Activated CD4-positive, alpha-beta T cell treated with anti-CD3 and anti-CD28 coated beads, Interleukin-2, amount 10 ng/mL, durations not matched to agents 7 days and 5 days (primary cell): ENCODE measurements at regions not wholly inside any gene's neighbourhood (a gene's known extent, or its start where the extent isn't known, plus 50 kb on each side); places are given as distances from the start of the nearest gene placed in this dataset.
"Not testable (repeated sequence)": the region's sequence is repeated elsewhere in the genome, so short reads cannot be mapped to it uniquely, and the experiment has no call there.

Source experiments
- CTCF ChIA-PET: fragments of 350-600 bp; sonication (Branson Sonifier 250); formaldehyde crosslinking; loops from one replicate; lab custom pipeline; 2021; ENCODE audit warnings: antibody characterized with exemption; lab: Charles Lee
- POLR2A ChIA-PET: fragments of 350-600 bp; sonication (Branson Sonifier 250); formaldehyde crosslinking; loops from one replicate; lab custom pipeline; 2021; ENCODE audit warnings: antibody characterized with exemption; lab: Charles Lee
- DNase-seq: peaks from one replicate; pipeline ENCODE4 v3.0.0-alpha.2; 2020
- H3K27ac Mint-ChIP-seq: one replicate; pipeline ENCODE4 v1.8.0; 2021; ENCODE audit warnings: mild to moderate bottlenecking, moderate library complexity, mixed read lengths
- H3K27me3 Mint-ChIP-seq: one replicate; pipeline ENCODE4 v1.8.0; 2021; ENCODE audit warnings: mixed read lengths
- H3K36me3 Mint-ChIP-seq: one replicate; pipeline ENCODE4 v1.8.0; 2021; ENCODE audit warnings: low read depth, mixed read lengths
- H3K4me1 Mint-ChIP-seq: one replicate; pipeline ENCODE4 v1.8.0; 2021; ENCODE audit warnings: mixed read lengths
- H3K4me3 Mint-ChIP-seq: one replicate; pipeline ENCODE4 v1.8.0; 2021; ENCODE audit warnings: mild to moderate bottlenecking, moderate library complexity, mixed read lengths
- H3K9me3 Mint-ChIP-seq: one replicate; pipeline ENCODE4 v1.8.0; 2021; ENCODE audit warnings: mixed read lengths

DNA sequence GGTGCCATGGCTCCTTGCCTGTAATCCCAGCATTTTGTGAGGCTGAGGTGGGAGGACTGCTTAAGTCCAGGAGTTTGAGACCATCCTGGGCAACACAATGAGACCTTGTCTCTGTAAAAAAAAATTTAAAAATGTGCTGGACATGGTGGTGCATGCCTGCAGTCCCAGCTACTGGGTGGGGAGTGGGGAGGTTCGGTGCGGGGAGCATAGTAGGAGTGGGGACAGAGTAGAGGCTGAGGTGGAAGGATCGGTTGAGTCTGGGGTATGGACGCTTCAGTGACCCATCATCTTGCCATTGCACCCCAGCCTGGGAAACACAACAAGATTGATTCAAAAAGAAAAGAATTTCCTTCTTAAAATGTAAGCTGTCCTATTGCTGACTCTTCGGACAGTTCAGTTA lies 1490.0 kb upstream of the GBE1 start:
- Mint-ChIP-seq H3K4me1 (no peaks in the 10 kb centered on the region), H3K9me3 (peaks cover 4% of the 10 kb centered on the region), H3K4me3 (no peak overlapping the region), H3K27me3 (no peaks in the 10 kb centered on the region), H3K27ac (no peak overlapping the region), H3K36me3 (no peaks in the 10 kb centered on the region)
- DNase-seq = no peak
- ChIA-PET POLR2A (no interaction called here), CTCF (no interaction called here)

- Mint-ChIP-seq H3K36me3 (no peaks in the 10 kb centered on the region), H3K9me3 (peaks cover 4% of the 10 kb centered on the region), H3K27ac (no peak overlapping the region), H3K4me3 (no peak overlapping the region), H3K4me1 (no peaks in the 10 kb centered on the region), H3K27me3 (no peaks in the 10 kb centered on the region)
- POLR2A ChIA-PET = no interaction called here
- no peak for DNase-seq
- CTCF ChIA-PET = no interaction called here
Observed at GRCh38 chr3:83250613-83251012, 1489.2 kb upstream of the GBE1 start.

DNA sequence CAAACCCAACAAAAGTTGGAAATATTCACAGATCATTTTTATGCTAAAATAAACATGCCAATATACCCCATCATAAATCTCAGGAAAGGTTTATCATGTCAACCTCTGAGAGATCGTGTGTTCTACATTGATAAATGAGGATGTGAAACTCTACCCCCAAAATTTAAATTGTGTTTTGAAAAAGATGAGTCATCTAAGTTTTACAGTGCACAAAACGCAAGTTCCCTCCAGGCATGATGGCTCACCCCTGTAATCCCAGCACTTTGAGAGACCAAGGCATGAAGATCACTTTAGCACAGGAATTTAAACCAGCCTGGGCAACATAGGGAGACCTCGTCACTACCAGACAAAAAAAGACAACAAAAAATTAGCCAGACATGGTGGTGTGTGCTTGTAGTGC lies 1487.0 kb upstream of the GBE1 start:
- Mint-ChIP-seq H3K4me3 (no peak overlapping the region), H3K36me3 (no peaks in the 10 kb centered on the region), H3K4me1 (no peaks in the 10 kb centered on the region), H3K9me3 (peaks cover 15% of the 10 kb centered on the region), H3K27me3 (no peaks in the 10 kb centered on the region), H3K27ac (no peak overlapping the region)
- CTCF ChIA-PET = no interaction called here
- no peak for DNase-seq
- POLR2A ChIA-PET = no interaction called here

DNA sequence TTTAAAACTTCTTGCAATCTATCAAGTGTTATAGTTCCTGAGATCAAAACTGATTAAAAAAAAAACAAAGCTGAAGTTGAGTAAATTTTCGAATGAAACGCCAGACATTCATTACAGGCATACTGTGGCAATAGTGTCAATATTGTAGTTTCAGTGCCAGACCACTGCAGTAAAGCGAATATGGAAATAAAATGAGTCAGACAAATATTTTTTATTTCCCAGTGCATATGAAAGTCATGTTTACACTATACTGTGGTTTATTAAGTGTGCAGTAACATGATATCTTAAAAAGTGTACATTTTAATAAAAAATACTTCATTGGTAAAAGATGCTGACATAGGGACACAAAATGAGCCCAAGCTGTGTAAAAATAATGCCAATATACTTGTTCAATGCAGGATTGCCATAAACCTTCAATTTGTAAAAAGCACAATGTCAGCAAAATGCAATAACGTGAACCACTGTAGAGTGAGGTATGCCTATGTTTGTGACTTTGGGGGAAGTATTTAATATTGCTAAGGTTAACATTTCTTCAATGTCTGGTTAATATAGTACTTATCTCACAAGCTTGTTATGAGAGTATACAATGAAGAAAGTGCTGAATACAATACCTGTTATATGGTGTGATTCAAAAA lies 1473.9 kb upstream of the GBE1 start:
- no peaks in the 10 kb centered on the region for H3K27me3 Mint-ChIP-seq
- no peaks in the 10 kb centered on the region for H3K36me3 Mint-ChIP-seq
- peaks cover 4% of the 10 kb centered on the region for H3K9me3 Mint-ChIP-seq
- H3K27ac Mint-ChIP-seq = no peak overlapping the region
- H3K4me1 Mint-ChIP-seq = no peaks in the 10 kb centered on the region
- ChIA-PET CTCF (no interaction called here), POLR2A (no interaction called here)
- no peak for DNase-seq
- H3K4me3 Mint-ChIP-seq = no peak overlapping the region

- no peaks in the 10 kb centered on the region for H3K36me3 Mint-ChIP-seq
- no peak for DNase-seq
- no peak overlapping the region for H3K4me3 Mint-ChIP-seq
- POLR2A ChIA-PET = no interaction called here
- H3K27ac Mint-ChIP-seq = no peak overlapping the region
- H3K9me3 Mint-ChIP-seq = peaks cover 4% of the 10 kb centered on the region
- no peaks in the 10 kb centered on the region for H3K4me1 Mint-ChIP-seq
- CTCF ChIA-PET = interaction anchor here (0.7 kb wide), 1 partner anchor 406 kb away, joined by 3 read pairs; no protein-coding TSS in a partner anchor
- no peaks in the 10 kb centered on the region for H3K27me3 Mint-ChIP-seq
Observed at GRCh38 chr3:83233715-83234114, 1472.3 kb upstream of the GBE1 start.

GRCh38 chr3:83230841-83231240 lies 1469.4 kb upstream of the GBE1 start:
- no peak for DNase-seq
- ChIA-PET POLR2A (no interaction called here), CTCF (no interaction called here)
- H3K36me3 Mint-ChIP-seq = no peaks in the 10 kb centered on the region
- H3K9me3 Mint-ChIP-seq = peaks cover 2% of the 10 kb centered on the region
- H3K27me3 Mint-ChIP-seq = no peaks in the 10 kb centered on the region
- H3K4me3 Mint-ChIP-seq = no peak overlapping the region
- H3K4me1 Mint-ChIP-seq = no peaks in the 10 kb centered on the region
- H3K27ac Mint-ChIP-seq = no peak overlapping the region

DNA sequence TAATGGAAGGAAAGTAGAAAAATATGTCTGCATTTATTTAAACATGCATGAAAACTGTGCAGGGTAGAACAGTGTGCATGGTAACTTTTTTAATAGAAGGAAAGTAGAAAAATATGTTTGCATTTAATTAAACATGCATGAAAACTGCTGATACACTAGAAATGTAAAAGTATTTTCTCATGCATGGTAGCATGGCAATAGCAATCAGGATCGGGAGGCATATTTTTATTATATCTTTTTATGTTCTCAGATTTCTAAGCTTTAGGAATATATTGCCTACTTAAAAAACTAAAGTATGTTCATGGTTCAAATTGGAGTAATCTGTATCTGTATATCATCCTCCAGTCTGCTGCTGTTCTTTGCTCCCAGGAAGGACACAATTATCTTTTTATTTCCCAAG lies 1468.9 kb upstream of the GBE1 start:
- H3K9me3 Mint-ChIP-seq = peaks cover 2% of the 10 kb centered on the region
- POLR2A ChIA-PET = no interaction called here
- no peaks in the 10 kb centered on the region for H3K36me3 Mint-ChIP-seq
- H3K4me1 Mint-ChIP-seq = no peaks in the 10 kb centered on the region
- H3K4me3 Mint-ChIP-seq = no peak overlapping the region
- no peak overlapping the region for H3K27ac Mint-ChIP-seq
- no peak for DNase-seq
- CTCF ChIA-PET = no interaction called here
- H3K27me3 Mint-ChIP-seq = no peaks in the 10 kb centered on the region

DNA sequence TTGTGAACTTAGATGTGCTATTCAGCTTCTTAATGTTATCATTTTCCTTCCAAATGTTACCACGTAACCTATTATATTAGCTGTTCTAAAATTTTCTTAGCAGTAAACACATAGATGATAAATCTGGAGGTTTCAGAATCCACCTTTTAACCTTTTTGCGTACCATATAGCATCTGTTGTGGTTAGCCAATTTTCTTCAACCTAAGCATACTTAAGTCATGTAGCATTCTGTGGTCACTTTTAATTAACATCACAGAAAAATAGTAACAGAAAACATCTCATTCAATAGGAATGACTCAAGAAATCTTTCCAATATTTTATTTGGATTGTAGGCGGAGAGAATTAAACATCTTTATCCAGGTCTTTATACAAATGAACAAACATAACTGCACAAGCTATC lies 1465.3 kb upstream of the GBE1 start:
- Mint-ChIP-seq H3K4me1 (no peaks in the 10 kb centered on the region), H3K4me3 (no peak overlapping the region), H3K36me3 (no peaks in the 10 kb centered on the region), H3K9me3 (no peaks in the 10 kb centered on the region), H3K27ac (no peak overlapping the region), H3K27me3 (no peaks in the 10 kb centered on the region)
- DNase-seq = no peak
- ChIA-PET POLR2A (no interaction called here), CTCF (interaction anchor here (0.8 kb wide), 1 partner anchor 11 kb away, joined by 3 read pairs; no protein-coding TSS in a partner anchor)

GRCh38 chr3:83224101-83224868 lies 1462.8 kb upstream of the GBE1 start:
- ChIA-PET POLR2A (no interaction called here), CTCF (no interaction called here)
- H3K9me3 Mint-ChIP-seq = no peaks in the 10 kb centered on the region
- no peaks in the 10 kb centered on the region for H3K4me1 Mint-ChIP-seq
- DNase-seq = no peak
- no peak overlapping the region for H3K4me3 Mint-ChIP-seq
- no peaks in the 10 kb centered on the region for H3K27me3 Mint-ChIP-seq
- H3K36me3 Mint-ChIP-seq = no peaks in the 10 kb centered on the region
- H3K27ac Mint-ChIP-seq = no peak overlapping the region

DNA sequence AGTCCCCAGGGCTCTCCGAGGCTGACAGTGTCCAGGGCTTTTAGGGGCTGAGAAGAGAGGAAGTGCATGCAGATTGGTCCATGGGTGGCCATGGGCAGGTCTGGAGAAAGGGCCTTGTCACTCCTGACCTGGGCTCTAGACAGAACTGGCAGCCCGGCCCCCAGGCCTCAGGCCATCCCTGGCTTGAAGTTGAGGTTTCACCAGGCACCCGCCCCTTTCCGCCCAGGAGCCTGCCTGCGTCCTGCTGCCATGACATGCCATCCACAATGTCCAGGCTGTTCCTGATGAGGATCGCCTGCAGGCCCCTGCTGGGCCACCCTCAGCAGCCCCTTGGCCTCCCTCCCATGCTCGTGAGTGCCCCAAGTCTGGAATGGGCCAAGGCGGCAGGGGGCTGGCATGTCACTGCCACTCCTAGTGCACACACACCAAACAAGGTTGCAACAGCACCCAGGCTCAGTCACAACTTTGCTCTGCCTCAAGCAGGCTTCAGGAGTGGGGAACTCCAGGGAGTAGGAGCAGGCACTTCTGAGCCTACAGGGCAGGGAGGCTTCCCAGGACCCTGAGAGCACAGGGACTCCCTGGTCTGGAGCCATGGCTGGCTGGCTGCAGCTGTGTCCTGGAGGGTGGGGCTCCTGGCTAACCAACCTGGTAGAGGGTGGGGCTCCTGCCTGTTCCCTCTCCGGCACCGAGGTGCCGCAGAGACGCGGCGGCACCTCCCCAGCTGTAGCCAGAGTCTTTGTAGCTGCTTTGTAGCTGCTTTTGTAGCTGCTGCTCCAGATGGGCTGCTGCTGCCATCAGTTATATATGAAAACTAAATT lies 1457.1 kb upstream of the GBE1 start:
- ChIA-PET POLR2A (no interaction called here), CTCF (no interaction called here)
- Mint-ChIP-seq H3K27ac (no peak overlapping the region), H3K36me3 (no peaks in the 10 kb centered on the region), H3K9me3 (peaks cover 3% of the 10 kb centered on the region), H3K4me3 (no peak overlapping the region), H3K27me3 (no peaks in the 10 kb centered on the region), H3K4me1 (no peaks in the 10 kb centered on the region)
- no peak for DNase-seq

DNA sequence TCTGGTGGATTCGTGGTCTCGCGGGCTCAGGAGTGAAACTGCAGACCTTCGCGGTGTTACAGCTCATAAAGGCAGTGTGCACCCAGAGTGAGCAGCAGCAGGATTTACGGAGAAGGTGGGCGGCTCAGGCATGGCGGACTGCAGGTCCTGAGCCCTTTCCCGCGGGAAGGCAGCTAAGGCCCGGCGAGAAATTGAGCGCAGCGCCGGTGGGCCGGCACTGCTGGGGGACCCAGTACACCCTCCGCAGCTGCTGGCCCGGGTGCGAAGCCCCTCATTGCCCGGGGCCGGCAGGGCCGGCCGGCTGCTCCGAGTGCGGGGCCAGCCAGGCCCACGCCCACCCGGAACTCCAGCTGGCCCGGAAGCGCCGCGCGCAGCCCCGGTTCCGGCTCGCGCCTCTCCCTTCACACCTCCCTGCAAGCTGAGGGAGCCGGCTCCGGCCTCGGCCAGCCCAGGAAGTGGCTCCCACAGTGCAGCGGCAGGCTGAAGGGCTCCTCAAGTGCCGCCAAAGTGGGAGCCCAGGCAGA lies 1456.2 kb upstream of the GBE1 start:
- DNase-seq, H3K4me3 Mint-ChIP-seq, CTCF ChIA-PET, POLR2A ChIA-PET, H3K4me1 Mint-ChIP-seq, H3K27me3 Mint-ChIP-seq, H3K36me3 Mint-ChIP-seq, H3K9me3 Mint-ChIP-seq, H3K27ac Mint-ChIP-seq: not testable (repeated sequence)

GRCh38 chr3:83216919-83217594 lies 1455.6 kb upstream of the GBE1 start:
- no peaks in the 10 kb centered on the region for H3K36me3 Mint-ChIP-seq
- POLR2A ChIA-PET = no interaction called here
- CTCF ChIA-PET = no interaction called here
- H3K4me1 Mint-ChIP-seq = no peaks in the 10 kb centered on the region
- H3K9me3 Mint-ChIP-seq = peaks cover 3% of the 10 kb centered on the region
- H3K27me3 Mint-ChIP-seq = no peaks in the 10 kb centered on the region
- no peak overlapping the region for H3K27ac Mint-ChIP-seq
- DNase-seq = no peak
- H3K4me3 Mint-ChIP-seq = no peak overlapping the region
